Gastroesophageal sphincter (tissue), 4 donors: ENCODE measurements at regions not wholly inside any gene's neighbourhood (a gene's known extent, or its start where the extent isn't known, plus 50 kb on each side); places are given as distances from the start of the nearest gene placed in this dataset.

Experiments
- ATAC-seq: fragments of 150-250 bp; one replicate; pipeline ENCODE4 v1.9.1; 2016; ENCODE audit warnings: mild to moderate bottlenecking, moderate library complexity
- H3K27ac ChIP-seq, 4 donors: fragments of 200-600 bp; sonication (generic) in 3 of 4; 1 replicate in 3 of 4; 2 replicates in 1 of 4; pipeline ENCODE4 v1.5.1; 2016 to 2019
- H3K27me3 ChIP-seq: fragments of 200-600 bp; sonication (generic); one replicate; pipeline ENCODE4 v1.5.1; 2019
- H3K36me3 ChIP-seq, 2 donors: fragments of 200-600 bp; sonication (generic); one replicate each; pipeline ENCODE4 v1.5.1; 2019; ENCODE audit warnings: control low read depth in 1 of 2
- H3K4me1 ChIP-seq, 3 donors: fragments of 200-600 bp; sonication (generic); 1 replicate in 2 of 3; 2 replicates in 1 of 3; pipeline ENCODE4 v1.5.1; 2016 to 2019; ENCODE audit warnings: control low read depth in 2 of 3
- H3K4me3 ChIP-seq, 2 donors: fragments of 200-600 bp; sonication (generic); one replicate each; pipeline ENCODE4 v1.5.1; 2019; ENCODE audit warnings: mild to moderate bottlenecking in 1 of 2, moderate library complexity in 1 of 2
- H3K9me3 ChIP-seq, 3 donors: fragments of 200-600 bp; sonication (generic); one replicate each; pipeline ENCODE4 v1.5.1; 2017 to 2019; ENCODE audit warnings: control low read depth in 2 of 3
- EP300 ChIP-seq: sonication (generic); formaldehyde crosslinking; IDR thresholded peaks from one replicate; pipeline ENCODE4 v1.6.1; 2017; ENCODE audit warnings: antibody characterized with exemption, mild to moderate bottlenecking
- POLR2A ChIP-seq, 2 donors: fragments of 450-650 bp; IDR thresholded peaks; one replicate each; pipeline ENCODE4 v1.6.1; 2017; ENCODE audit warnings: antibody characterized with exemption in 2 of 2, mild to moderate bottlenecking in 2 of 2, moderate library complexity in 1 of 2
- POLR2AphosphoS5 ChIP-seq: sonication (generic); formaldehyde crosslinking; IDR thresholded peaks from one replicate; pipeline ENCODE4 v1.6.1; 2017; ENCODE audit warnings: antibody characterized with exemption
- WGBS, 2 donors: methylation state at CpG; one replicate each; pipeline ENCODE4 v1.1.5; 2018; ENCODE audit warnings: low coverage in 1 of 2; 5-methylcytosine and 5-hydroxymethylcytosine counted together
- TF ChIP-seq, protein P1 (sequence below), 4 experiments: fragments of 200-600 bp in 2 of 4; fragments of 450-650 bp in 2 of 4; sonication (generic) in 1 of 4; IDR thresholded peaks; one replicate each; pipeline ENCODE4 v1.5.1; 2017 to 2019; ENCODE audit warnings: antibody characterized with exemption in 4 of 4, mild to moderate bottlenecking in 2 of 4, moderate library complexity in 2 of 4

DNA sequence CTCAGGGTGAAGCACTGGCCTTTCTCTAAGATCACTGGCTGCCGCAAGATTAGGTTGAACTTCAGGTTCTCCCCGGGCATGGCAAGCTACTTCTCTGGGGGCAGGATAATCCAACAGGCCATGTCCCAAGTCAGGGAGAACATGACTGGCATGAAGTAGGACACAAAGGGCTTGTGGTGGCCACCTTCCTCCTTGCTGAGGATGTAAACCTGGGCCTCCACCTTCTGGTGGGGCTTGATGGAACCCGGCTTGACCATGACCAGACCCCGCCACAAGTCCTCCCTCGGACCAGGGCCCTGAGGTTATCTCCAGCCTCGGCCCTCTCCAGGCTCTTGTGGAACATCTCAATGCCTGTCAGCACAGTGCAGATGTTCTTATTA, 211.1 kb upstream of the WSB1 start:
- Histone ChIP-seq H3K9me3 (no peaks in the 10 kb centered on the region), H3K27ac (no peak overlapping the region), H3K4me3 (no peak overlapping the region), H3K27me3 (peaks cover 22% of the 10 kb centered on the region), H3K36me3 (no peaks in the 10 kb centered on the region), H3K4me1 (no peaks in the 10 kb centered on the region)
- 40% methylated on average over 1 of the region's 6 CpGs; no CpG with 5 or more reads in 1 of the 2 donors for WGBS, 2 donors
- no peak for ATAC-seq
- TF ChIP-seq POLR2AphosphoS5 (no peak), EP300 (no peak), POLR2A (IDR thresholded peaks at IDR 0.05) (no peak)
- TF ChIP-seq, protein P1, sequence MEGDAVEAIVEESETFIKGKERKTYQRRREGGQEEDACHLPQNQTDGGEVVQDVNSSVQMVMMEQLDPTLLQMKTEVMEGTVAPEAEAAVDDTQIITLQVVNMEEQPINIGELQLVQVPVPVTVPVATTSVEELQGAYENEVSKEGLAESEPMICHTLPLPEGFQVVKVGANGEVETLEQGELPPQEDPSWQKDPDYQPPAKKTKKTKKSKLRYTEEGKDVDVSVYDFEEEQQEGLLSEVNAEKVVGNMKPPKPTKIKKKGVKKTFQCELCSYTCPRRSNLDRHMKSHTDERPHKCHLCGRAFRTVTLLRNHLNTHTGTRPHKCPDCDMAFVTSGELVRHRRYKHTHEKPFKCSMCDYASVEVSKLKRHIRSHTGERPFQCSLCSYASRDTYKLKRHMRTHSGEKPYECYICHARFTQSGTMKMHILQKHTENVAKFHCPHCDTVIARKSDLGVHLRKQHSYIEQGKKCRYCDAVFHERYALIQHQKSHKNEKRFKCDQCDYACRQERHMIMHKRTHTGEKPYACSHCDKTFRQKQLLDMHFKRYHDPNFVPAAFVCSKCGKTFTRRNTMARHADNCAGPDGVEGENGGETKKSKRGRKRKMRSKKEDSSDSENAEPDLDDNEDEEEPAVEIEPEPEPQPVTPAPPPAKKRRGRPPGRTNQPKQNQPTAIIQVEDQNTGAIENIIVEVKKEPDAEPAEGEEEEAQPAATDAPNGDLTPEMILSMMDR (IDR thresholded peaks at IDR 0.05): no peak

DNA sequence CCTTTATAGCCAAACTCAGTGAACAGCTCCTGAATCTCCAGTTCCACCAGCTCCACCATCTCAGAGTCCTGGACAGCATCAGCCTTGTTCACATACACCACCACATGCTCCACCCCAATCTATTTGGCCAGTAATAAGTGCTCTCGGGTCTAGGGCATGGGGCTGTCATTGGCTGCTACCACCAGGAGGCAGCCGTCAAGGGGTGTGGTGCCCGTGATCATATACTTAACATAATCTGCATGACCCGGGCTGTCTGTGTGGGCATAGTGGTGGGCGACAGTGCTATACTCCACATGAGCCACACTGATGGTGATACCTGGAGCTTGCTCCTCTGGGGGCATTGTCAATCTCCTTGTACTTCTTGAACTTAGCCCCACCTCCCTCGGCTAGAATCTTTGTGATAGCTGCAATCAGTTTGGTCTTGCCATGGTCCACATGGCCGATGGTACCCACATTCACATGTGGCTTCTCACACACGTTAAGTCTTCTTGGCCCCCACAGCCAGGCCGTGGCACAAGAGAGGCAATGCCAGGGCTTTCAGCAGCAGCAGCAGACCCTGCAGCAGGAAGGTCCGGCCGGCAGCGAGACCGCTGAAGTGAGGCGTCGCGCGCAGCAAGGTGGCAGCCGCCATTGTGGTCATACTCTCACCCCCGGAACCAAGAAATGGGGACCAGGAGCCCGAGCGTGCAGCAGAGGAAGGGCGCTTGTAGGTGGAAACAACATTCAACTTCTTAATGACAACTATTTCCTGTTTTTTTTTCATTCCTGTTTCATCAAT, 210.3 kb upstream of the WSB1 start:
- no peak for TF ChIP-seq POLR2AphosphoS5
- TF ChIP-seq, protein P1 (IDR thresholded peaks at IDR 0.05): no peak
- TF ChIP-seq POLR2A (IDR thresholded peaks at IDR 0.05): no peak
- no peak for TF ChIP-seq EP300
- H3K4me1 ChIP-seq: no peaks in the 10 kb centered on the region
- no peak overlapping the region for H3K27ac ChIP-seq
- peaks cover 22% of the 10 kb centered on the region for H3K27me3 ChIP-seq
- 74 to 83% methylated on average over 9 to 13 of the region's 22 CpGs for WGBS, 2 donors
- ATAC-seq: no peak
- no peak overlapping the region for H3K4me3 ChIP-seq
- no peaks in the 10 kb centered on the region for H3K36me3 ChIP-seq
- no peaks in the 10 kb centered on the region for H3K9me3 ChIP-seq

DNA sequence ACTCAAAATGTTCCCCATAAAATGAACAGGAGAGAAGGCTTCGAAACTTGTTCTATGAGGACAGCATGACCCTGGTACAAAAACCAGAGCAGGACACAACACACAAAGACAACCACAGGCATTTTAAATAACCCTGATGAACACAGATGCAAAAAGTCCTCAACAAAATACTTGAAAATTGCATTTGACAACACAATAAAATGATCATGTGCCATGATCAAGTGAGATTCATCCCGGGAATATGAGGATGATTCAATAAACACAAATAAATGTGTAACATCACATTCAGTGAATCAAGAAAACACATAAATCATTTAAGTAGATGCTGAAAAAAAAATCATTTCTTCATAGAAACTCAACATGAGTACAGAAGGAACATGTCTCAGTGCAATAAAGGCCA, 208.4 kb upstream of the WSB1 start:
- no peak for TF ChIP-seq POLR2A (IDR thresholded peaks at IDR 0.05)
- no peaks in the 10 kb centered on the region for H3K4me1 ChIP-seq
- H3K27ac ChIP-seq: no peak overlapping the region
- no peak for ATAC-seq
- H3K27me3 ChIP-seq: peaks cover 25% of the 10 kb centered on the region
- H3K4me3 ChIP-seq: no peak overlapping the region
- no peaks in the 10 kb centered on the region for H3K36me3 ChIP-seq
- H3K9me3 ChIP-seq: no peaks in the 10 kb centered on the region
- 54 to 60% methylated on average over 2 of the region's 2 CpGs for WGBS, 2 donors

DNA sequence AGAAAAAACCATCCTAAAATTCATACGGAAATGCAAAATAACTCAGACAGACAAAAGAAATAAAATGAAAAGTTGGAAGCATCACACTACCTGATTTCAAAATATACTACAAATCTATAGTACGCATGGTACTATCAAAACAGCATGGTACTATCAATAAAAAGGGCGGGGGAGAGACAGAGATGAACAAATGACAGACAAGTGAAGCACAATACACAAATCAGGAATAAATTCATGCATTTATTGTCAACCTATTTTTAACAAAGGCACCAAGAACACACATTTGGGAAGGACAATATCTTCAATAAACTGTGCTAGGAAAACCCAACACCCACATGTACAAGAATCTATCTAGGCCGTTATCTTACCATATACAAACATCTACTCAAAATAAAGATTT, 207.4 kb upstream of the WSB1 start:
- 56 to 68% methylated on average over 4 of the region's 4 CpGs for WGBS, 2 donors
- TF ChIP-seq, protein P1 (IDR thresholded peaks at IDR 0.05): no peak
- TF ChIP-seq POLR2A (IDR thresholded peaks at IDR 0.05) (no peak), EP300 (no peak)
- no peaks in the 10 kb centered on the region for H3K9me3 ChIP-seq

DNA sequence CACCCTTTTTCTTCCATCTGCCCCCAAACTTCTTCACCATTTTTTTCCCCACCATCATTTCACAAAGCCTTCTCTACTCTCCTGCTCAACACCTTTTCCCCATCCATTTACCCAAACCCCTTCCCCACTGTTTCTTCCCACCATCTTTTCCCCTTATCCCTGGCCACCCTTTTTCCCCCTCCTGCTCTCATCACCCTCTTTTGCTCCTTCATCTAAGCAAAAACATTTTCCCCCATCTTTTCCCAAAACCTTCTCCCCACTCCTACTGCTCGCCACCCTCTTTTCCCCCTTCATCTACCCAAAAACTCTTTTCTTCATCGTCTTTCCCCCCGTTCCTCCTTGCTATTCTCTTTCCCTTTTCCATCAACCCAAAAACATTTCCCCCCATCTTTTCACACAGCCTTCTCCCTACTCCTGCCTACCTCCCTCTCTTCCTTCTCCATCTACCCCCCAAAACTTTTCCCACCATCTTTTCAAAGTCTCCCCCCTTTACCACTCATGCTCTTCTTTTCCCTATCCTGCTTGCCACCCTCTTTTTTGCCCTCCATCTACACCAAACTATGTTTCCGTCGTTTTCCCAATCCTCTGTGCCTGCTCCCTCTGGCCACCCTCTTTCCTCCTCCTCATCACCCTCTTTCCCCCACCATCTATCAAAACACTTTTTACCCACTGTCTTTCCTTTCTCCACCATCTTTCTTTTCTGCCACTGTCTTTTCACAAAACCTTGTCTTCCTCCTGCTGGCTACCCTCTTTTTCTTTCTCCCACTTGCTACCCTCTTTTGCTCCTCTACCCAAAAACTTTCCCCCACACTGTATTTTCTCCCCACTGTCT, 205.8 kb upstream of the WSB1 start:
- H3K36me3 ChIP-seq: no peaks in the 10 kb centered on the region
- H3K27me3 ChIP-seq: peaks cover 10% of the 10 kb centered on the region
- no peaks in the 10 kb centered on the region for H3K4me1 ChIP-seq
- no peaks in the 10 kb centered on the region for H3K9me3 ChIP-seq
- TF ChIP-seq, protein P1 (IDR thresholded peaks at IDR 0.05): no peak
- TF ChIP-seq POLR2A (IDR thresholded peaks at IDR 0.05) (no peak), EP300 (no peak)
- H3K27ac ChIP-seq: no peak overlapping the region
- 65 to 66% methylated on average over 5 of the region's 5 CpGs for WGBS, 2 donors
- ATAC-seq: no peak
- H3K4me3 ChIP-seq: no peak overlapping the region

More for the DNA sequence above, 207.4 kb upstream of the WSB1 start:
- no peaks in the 10 kb centered on the region for H3K4me1 ChIP-seq
- no peak overlapping the region for H3K4me3 ChIP-seq
- peaks cover 23% of the 10 kb centered on the region for H3K27me3 ChIP-seq
- no peak for ATAC-seq
- no peaks in the 10 kb centered on the region for H3K36me3 ChIP-seq
- no peak overlapping the region for H3K27ac ChIP-seq
